ENCODE measurements at regions not wholly inside any gene's neighbourhood (a gene's known extent, or its start where the extent isn't known, plus 50 kb on each side); places are given as distances from the start of the nearest gene placed in this dataset.

DNA sequence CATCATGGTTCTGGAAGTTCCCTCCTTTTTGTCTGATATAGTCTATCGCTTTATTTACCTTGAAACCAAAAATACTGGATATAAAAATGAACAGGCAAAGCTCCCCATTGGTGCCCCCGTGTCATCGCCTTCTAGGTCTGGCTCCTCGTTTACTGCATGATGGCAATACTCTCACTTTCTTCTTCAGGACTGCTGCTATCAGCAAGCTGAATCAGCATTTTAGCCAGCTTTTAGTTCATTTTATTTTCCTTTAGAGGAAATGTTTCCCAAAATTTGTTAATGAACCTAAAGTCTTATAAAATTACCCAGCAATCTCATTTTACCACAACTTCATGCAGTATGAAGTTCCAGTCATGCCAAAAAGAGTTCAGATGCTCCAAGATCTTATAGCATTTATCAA is 80.5 kb downstream of the ZIC3 start:
- TF ChIP-seq, protein P1, sequence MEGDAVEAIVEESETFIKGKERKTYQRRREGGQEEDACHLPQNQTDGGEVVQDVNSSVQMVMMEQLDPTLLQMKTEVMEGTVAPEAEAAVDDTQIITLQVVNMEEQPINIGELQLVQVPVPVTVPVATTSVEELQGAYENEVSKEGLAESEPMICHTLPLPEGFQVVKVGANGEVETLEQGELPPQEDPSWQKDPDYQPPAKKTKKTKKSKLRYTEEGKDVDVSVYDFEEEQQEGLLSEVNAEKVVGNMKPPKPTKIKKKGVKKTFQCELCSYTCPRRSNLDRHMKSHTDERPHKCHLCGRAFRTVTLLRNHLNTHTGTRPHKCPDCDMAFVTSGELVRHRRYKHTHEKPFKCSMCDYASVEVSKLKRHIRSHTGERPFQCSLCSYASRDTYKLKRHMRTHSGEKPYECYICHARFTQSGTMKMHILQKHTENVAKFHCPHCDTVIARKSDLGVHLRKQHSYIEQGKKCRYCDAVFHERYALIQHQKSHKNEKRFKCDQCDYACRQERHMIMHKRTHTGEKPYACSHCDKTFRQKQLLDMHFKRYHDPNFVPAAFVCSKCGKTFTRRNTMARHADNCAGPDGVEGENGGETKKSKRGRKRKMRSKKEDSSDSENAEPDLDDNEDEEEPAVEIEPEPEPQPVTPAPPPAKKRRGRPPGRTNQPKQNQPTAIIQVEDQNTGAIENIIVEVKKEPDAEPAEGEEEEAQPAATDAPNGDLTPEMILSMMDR (IDR thresholded peaks at IDR 0.05; ENCODE audit: borderline replicate concordance, insufficient read depth, low read depth, low read length) = no peak
- H3K4me3 ChIP-seq (ENCODE audit: low read depth, low read length) = no peak overlapping the region

DNA sequence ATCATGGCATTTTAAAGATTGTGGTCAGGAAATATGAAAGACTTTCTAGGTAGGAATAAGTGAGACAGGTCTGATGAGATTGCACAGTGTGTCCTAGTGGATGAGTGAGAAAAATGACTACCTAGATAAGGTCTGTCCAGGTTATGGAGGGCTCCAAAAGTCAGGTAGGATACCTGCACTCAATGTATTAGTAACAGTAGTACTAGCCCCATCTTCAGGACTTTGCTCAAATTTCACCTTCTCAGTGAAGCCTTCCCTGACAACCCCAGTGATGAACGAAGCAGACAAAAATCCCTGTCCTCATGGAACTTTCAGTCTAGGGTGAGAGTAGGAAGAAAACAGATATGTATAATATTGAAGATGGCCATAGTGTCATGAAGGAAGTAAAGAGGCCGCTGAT is 85.7 kb downstream of the ZIC3 start:
- H3K4me3 ChIP-seq (ENCODE audit: low read depth, low read length) = no peak overlapping the region
- TF ChIP-seq, protein P1 (IDR thresholded peaks at IDR 0.05; ENCODE audit: borderline replicate concordance, insufficient read depth, low read depth, low read length) = no peak

DNA sequence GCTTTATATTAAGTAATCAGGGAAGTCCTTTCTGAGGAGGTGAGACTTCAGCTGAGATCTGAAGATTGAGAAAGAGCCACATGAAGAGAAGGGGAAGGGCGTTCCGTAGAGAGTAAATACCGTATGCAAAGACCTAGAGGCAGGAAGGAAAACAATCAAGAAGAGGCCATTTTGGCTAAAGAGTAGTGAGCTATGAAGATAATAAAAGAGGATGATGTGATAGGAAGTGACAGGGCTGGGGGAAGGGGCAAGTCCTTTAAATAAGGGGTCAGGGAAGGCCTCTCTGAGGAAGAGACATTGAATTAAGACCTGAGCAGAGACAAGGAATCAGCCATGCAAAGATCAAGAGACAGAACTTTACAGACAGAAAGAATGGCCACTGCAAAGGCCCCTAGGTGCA is 86.2 kb downstream of the ZIC3 start:
- H3K4me3 ChIP-seq (ENCODE audit: low read depth, low read length) = no peak overlapping the region
- TF ChIP-seq, protein P1 (IDR thresholded peaks at IDR 0.05; ENCODE audit: borderline replicate concordance, insufficient read depth, low read depth, low read length) = no peak

DNA sequence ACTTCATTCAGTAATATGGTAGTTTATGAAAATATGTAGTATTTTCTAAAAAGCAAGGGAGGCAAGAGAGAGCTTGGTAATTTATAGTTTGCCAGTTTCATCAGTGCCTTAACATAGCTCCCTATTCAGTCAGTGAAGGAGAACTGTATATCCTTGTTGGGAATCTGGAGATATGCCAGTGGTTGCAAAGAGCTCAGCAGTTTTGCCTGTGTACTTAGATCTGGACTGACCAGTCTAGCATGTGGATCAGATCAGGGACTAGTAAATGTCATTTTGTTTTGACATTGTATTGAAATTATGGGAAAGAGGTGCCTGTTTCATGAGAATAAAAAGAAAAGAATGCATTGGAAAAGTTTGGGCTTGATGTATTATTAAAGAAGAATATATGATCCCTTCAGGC is 88.6 kb downstream of the ZIC3 start:
- no peak overlapping the region for H3K4me3 ChIP-seq (ENCODE audit: low read depth, low read length)
- TF ChIP-seq, protein P1 (IDR thresholded peaks at IDR 0.05; ENCODE audit: borderline replicate concordance, insufficient read depth, low read depth, low read length) = no peak

DNA sequence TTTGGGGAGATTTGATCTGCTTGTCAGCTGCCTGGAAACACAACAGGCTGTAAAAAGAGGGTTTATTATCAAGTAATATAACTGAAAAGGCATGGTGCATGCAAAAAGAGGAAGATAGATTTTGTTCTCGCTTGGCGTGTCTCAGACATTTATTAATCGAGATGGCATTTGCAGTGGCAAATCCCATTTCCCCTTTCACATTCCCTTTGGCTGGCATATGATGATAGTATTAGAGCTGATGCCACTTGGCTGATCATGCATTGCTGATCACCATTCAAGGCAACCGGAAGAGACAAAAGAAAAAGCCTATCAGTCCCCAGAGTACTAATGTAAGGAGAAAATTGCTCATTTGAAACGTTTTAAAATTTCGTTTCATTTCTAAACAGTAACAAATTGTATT is 101.8 kb downstream of the ZIC3 start:
- TF ChIP-seq, protein P1 (IDR thresholded peaks at IDR 0.05; ENCODE audit: borderline replicate concordance, insufficient read depth, low read depth, low read length) = no peak
- H3K4me3 ChIP-seq (ENCODE audit: low read depth, low read length) = no peak overlapping the region

DNA sequence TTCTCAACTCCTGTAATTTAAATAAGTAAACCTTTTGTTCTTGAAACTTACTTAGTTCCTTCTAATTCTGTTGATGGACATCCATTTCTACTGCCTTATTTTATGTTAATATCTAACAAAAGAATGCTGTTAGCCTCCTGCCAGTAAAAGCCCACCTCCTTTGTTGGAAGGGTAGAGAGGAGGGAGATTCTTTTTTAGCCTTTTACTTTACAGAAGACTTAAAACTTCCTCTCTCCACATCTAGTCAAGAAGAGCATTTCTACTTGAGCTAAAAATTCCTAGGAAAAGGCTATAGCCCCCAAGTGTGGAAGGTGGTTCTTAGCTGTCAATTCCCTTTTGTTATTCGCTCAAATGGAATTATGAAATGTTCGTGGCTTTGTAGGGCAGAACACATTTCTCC is 118.7 kb downstream of the ZIC3 start:
- H3K4me3 ChIP-seq (ENCODE audit: low read depth, low read length) = no peak overlapping the region
- TF ChIP-seq, protein P1 (IDR thresholded peaks at IDR 0.05; ENCODE audit: borderline replicate concordance, insufficient read depth, low read depth, low read length) = no peak

DNA sequence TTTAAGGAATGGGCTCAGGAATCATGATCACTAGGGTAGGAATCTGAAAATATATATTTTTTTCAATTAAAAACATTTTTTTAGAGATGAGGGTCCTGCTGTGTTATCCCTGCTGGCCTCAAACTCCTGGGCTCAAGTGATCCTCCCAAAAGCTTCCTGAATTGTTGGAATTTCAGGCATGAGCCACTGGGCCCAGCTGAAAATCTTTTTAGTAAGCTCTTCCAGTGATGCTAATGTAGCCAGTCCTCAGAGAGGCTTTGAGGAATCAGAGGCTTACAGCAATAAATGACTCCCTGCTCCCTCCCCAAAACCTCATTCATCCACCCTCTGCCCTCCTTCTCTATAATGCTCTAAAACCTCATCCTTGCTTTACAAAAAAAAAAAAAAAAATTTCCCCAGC is 129.5 kb downstream of the ZIC3 start:
- TF ChIP-seq, protein P1 (IDR thresholded peaks at IDR 0.05; ENCODE audit: borderline replicate concordance, insufficient read depth, low read depth, low read length) = no peak
- H3K4me3 ChIP-seq (ENCODE audit: low read depth, low read length) = no peak overlapping the region
